ENCODE measurements at regions not wholly inside any gene's neighbourhood (a gene's known extent, or its start where the extent isn't known, plus 50 kb on each side); places are given as distances from the start of the nearest gene placed in this dataset.

GRCh38 chr1:81573458-81573857, 227.3 kb upstream of the ADGRL2 start:
- H3K27me3 ChIP-seq (ENCODE audit: control insufficient read depth in 1 of 2, insufficient read depth in 2 of 2, low read length in 2 of 2), result no peaks in the 10 kb centered on the region
- H3K36me3 ChIP-seq (ENCODE audit: control insufficient read depth in 2 of 2, insufficient read depth in 2 of 2, low read length in 1 of 2), result no peaks in the 10 kb centered on the region
- no peak overlapping the region for H3K27ac ChIP-seq (ENCODE audit: low read depth in 2 of 2, low read length in 1 of 2)
- WGBS, 2 donors, result 81 to 84% methylated on average over 2 of the region's 2 CpGs
- H3K4me1 ChIP-seq (ENCODE audit: control insufficient read depth in 2 of 2, insufficient read depth in 2 of 2, low read length in 1 of 2), result no peaks in the 10 kb centered on the region
- H3K9me3 ChIP-seq (ENCODE audit: control insufficient read depth in 2 of 2, insufficient read depth in 1 of 2, low read depth in 1 of 2, low read length in 1 of 2), result no peaks in the 10 kb centered on the region
- no peak overlapping the region for H3K4me3 ChIP-seq (ENCODE audit: low read depth in 1 of 2, low read length in 2 of 2)

GRCh38 chr1:81571946-81572345, 228.8 kb upstream of the ADGRL2 start:
- Histone ChIP-seq H3K9me3 (ENCODE audit: control insufficient read depth in 2 of 2, insufficient read depth in 1 of 2, low read depth in 1 of 2, low read length in 1 of 2) (no peaks in the 10 kb centered on the region), H3K4me1 (ENCODE audit: control insufficient read depth in 2 of 2, insufficient read depth in 2 of 2, low read length in 1 of 2) (no peaks in the 10 kb centered on the region), H3K36me3 (ENCODE audit: control insufficient read depth in 2 of 2, insufficient read depth in 2 of 2, low read length in 1 of 2) (no peaks in the 10 kb centered on the region), H3K4me3 (ENCODE audit: low read depth in 1 of 2, low read length in 2 of 2) (no peak overlapping the region), H3K27me3 (ENCODE audit: control insufficient read depth in 1 of 2, insufficient read depth in 2 of 2, low read length in 2 of 2) (no peaks in the 10 kb centered on the region), H3K27ac (ENCODE audit: low read depth in 2 of 2, low read length in 1 of 2) (no peak overlapping the region)
- 57 to 76% methylated on average over 1 of the region's 1 CpG for WGBS, 2 donors

GRCh38 chr1:81569761-81570160, 231.0 kb upstream of the ADGRL2 start:
- H3K36me3 ChIP-seq (ENCODE audit: control insufficient read depth in 2 of 2, insufficient read depth in 2 of 2, low read length in 1 of 2), result no peaks in the 10 kb centered on the region
- H3K27me3 ChIP-seq (ENCODE audit: control insufficient read depth in 1 of 2, insufficient read depth in 2 of 2, low read length in 2 of 2), result no peaks in the 10 kb centered on the region
- WGBS, 2 donors, result 84 to 95% methylated on average over 1 of the region's 1 CpG

GRCh38 chr1:81563632-81564031, 237.1 kb upstream of the ADGRL2 start:
- Histone ChIP-seq H3K27me3 (ENCODE audit: control insufficient read depth in 1 of 2, insufficient read depth in 2 of 2, low read length in 2 of 2) (no peaks in the 10 kb centered on the region), H3K4me3 (ENCODE audit: low read depth in 1 of 2, low read length in 2 of 2) (no peak overlapping the region), H3K36me3 (ENCODE audit: control insufficient read depth in 2 of 2, insufficient read depth in 2 of 2, low read length in 1 of 2) (no peaks in the 10 kb centered on the region), H3K4me1 (ENCODE audit: control insufficient read depth in 2 of 2, insufficient read depth in 2 of 2, low read length in 1 of 2) (no peaks in the 10 kb centered on the region), H3K9me3 (ENCODE audit: control insufficient read depth in 2 of 2, insufficient read depth in 1 of 2, low read depth in 1 of 2, low read length in 1 of 2) (no peaks in the 10 kb centered on the region), H3K27ac (ENCODE audit: low read depth in 2 of 2, low read length in 1 of 2) (no peak overlapping the region)

More at GRCh38 chr1:81569761-81570160, 231.0 kb upstream of the ADGRL2 start:
- Histone ChIP-seq H3K9me3 (ENCODE audit: control insufficient read depth in 2 of 2, insufficient read depth in 1 of 2, low read depth in 1 of 2, low read length in 1 of 2) (no peaks in the 10 kb centered on the region), H3K4me3 (ENCODE audit: low read depth in 1 of 2, low read length in 2 of 2) (no peak overlapping the region), H3K4me1 (ENCODE audit: control insufficient read depth in 2 of 2, insufficient read depth in 2 of 2, low read length in 1 of 2) (no peaks in the 10 kb centered on the region), H3K27ac (ENCODE audit: low read depth in 2 of 2, low read length in 1 of 2) (no peak overlapping the region)

GRCh38 chr1:81562934-81563333, 237.8 kb upstream of the ADGRL2 start:
- no peaks in the 10 kb centered on the region for H3K4me1 ChIP-seq (ENCODE audit: control insufficient read depth in 2 of 2, insufficient read depth in 2 of 2, low read length in 1 of 2)
- H3K9me3 ChIP-seq (ENCODE audit: control insufficient read depth in 2 of 2, insufficient read depth in 1 of 2, low read depth in 1 of 2, low read length in 1 of 2), result no peaks in the 10 kb centered on the region
- no peak overlapping the region for H3K27ac ChIP-seq (ENCODE audit: low read depth in 2 of 2, low read length in 1 of 2)
- no peaks in the 10 kb centered on the region for H3K27me3 ChIP-seq (ENCODE audit: control insufficient read depth in 1 of 2, insufficient read depth in 2 of 2, low read length in 2 of 2)
- no peak overlapping the region for H3K4me3 ChIP-seq (ENCODE audit: low read depth in 1 of 2, low read length in 2 of 2)
- H3K36me3 ChIP-seq (ENCODE audit: control insufficient read depth in 2 of 2, insufficient read depth in 2 of 2, low read length in 1 of 2), result no peaks in the 10 kb centered on the region
- WGBS, 2 donors, result 77 to 90% methylated on average over 3 of the region's 3 CpGs

GRCh38 chr1:81560629-81561028, 240.1 kb upstream of the ADGRL2 start:
- H3K4me1 ChIP-seq (ENCODE audit: control insufficient read depth in 2 of 2, insufficient read depth in 2 of 2, low read length in 1 of 2), result no peaks in the 10 kb centered on the region
- WGBS, 2 donors, result 92 to 95% methylated on average over 7 of the region's 7 CpGs
- no peaks in the 10 kb centered on the region for H3K9me3 ChIP-seq (ENCODE audit: control insufficient read depth in 2 of 2, insufficient read depth in 1 of 2, low read depth in 1 of 2, low read length in 1 of 2)
- no peak overlapping the region for H3K27ac ChIP-seq (ENCODE audit: low read depth in 2 of 2, low read length in 1 of 2)
- H3K36me3 ChIP-seq (ENCODE audit: control insufficient read depth in 2 of 2, insufficient read depth in 2 of 2, low read length in 1 of 2), result no peaks in the 10 kb centered on the region
- H3K27me3 ChIP-seq (ENCODE audit: control insufficient read depth in 1 of 2, insufficient read depth in 2 of 2, low read length in 2 of 2), result no peaks in the 10 kb centered on the region
- H3K4me3 ChIP-seq (ENCODE audit: low read depth in 1 of 2, low read length in 2 of 2), result no peak overlapping the region

- Histone ChIP-seq H3K27me3 (ENCODE audit: control insufficient read depth in 1 of 2, insufficient read depth in 2 of 2, low read length in 2 of 2) (no peaks in the 10 kb centered on the region), H3K36me3 (ENCODE audit: control insufficient read depth in 2 of 2, insufficient read depth in 2 of 2, low read length in 1 of 2) (no peaks in the 10 kb centered on the region), H3K27ac (ENCODE audit: low read depth in 2 of 2, low read length in 1 of 2) (no peak overlapping the region), H3K4me1 (ENCODE audit: control insufficient read depth in 2 of 2, insufficient read depth in 2 of 2, low read length in 1 of 2) (no peaks in the 10 kb centered on the region), H3K9me3 (ENCODE audit: control insufficient read depth in 2 of 2, insufficient read depth in 1 of 2, low read depth in 1 of 2, low read length in 1 of 2) (no peaks in the 10 kb centered on the region), H3K4me3 (ENCODE audit: low read depth in 1 of 2, low read length in 2 of 2) (no peak overlapping the region)
- 45 to 59% methylated on average over 1 of the region's 1 CpG for WGBS, 2 donors
Observed at GRCh38 chr1:81559662-81560350, 240.9 kb upstream of the ADGRL2 start.

GRCh38 chr1:81558291-81559076, 242.2 kb upstream of the ADGRL2 start:
- Histone ChIP-seq H3K4me1 (ENCODE audit: control insufficient read depth in 2 of 2, insufficient read depth in 2 of 2, low read length in 1 of 2) (no peaks in the 10 kb centered on the region), H3K4me3 (ENCODE audit: low read depth in 1 of 2, low read length in 2 of 2) (no peak overlapping the region), H3K9me3 (ENCODE audit: control insufficient read depth in 2 of 2, insufficient read depth in 1 of 2, low read depth in 1 of 2, low read length in 1 of 2) (no peaks in the 10 kb centered on the region), H3K27me3 (ENCODE audit: control insufficient read depth in 1 of 2, insufficient read depth in 2 of 2, low read length in 2 of 2) (no peaks in the 10 kb centered on the region), H3K36me3 (ENCODE audit: control insufficient read depth in 2 of 2, insufficient read depth in 2 of 2, low read length in 1 of 2) (no peaks in the 10 kb centered on the region), H3K27ac (ENCODE audit: low read depth in 2 of 2, low read length in 1 of 2) (no peak overlapping the region)
- 88 to 96% methylated on average over 1 of the region's 1 CpG for WGBS, 2 donors

- Histone ChIP-seq H3K9me3 (ENCODE audit: control insufficient read depth in 2 of 2, insufficient read depth in 1 of 2, low read depth in 1 of 2, low read length in 1 of 2) (no peaks in the 10 kb centered on the region), H3K36me3 (ENCODE audit: control insufficient read depth in 2 of 2, insufficient read depth in 2 of 2, low read length in 1 of 2) (no peaks in the 10 kb centered on the region), H3K27ac (ENCODE audit: low read depth in 2 of 2, low read length in 1 of 2) (no peak overlapping the region), H3K4me1 (ENCODE audit: control insufficient read depth in 2 of 2, insufficient read depth in 2 of 2, low read length in 1 of 2) (no peaks in the 10 kb centered on the region), H3K27me3 (ENCODE audit: control insufficient read depth in 1 of 2, insufficient read depth in 2 of 2, low read length in 2 of 2) (no peaks in the 10 kb centered on the region), H3K4me3 (ENCODE audit: low read depth in 1 of 2, low read length in 2 of 2) (no peak overlapping the region)
- WGBS, 2 donors, result 94% methylated on average over 11 of the region's 11 CpGs
Observed at GRCh38 chr1:81556968-81557367, 243.8 kb upstream of the ADGRL2 start.

- H3K27ac ChIP-seq (ENCODE audit: low read depth in 2 of 2, low read length in 1 of 2), result no peak overlapping the region
- no peaks in the 10 kb centered on the region for H3K27me3 ChIP-seq (ENCODE audit: control insufficient read depth in 1 of 2, insufficient read depth in 2 of 2, low read length in 2 of 2)
- H3K36me3 ChIP-seq (ENCODE audit: control insufficient read depth in 2 of 2, insufficient read depth in 2 of 2, low read length in 1 of 2), result no peaks in the 10 kb centered on the region
- H3K4me3 ChIP-seq (ENCODE audit: low read depth in 1 of 2, low read length in 2 of 2), result no peak overlapping the region
- 4 to 94% methylated on average over 1 of the region's 1 CpG for WGBS, 2 donors
- no peaks in the 10 kb centered on the region for H3K9me3 ChIP-seq (ENCODE audit: control insufficient read depth in 2 of 2, insufficient read depth in 1 of 2, low read depth in 1 of 2, low read length in 1 of 2)
- H3K4me1 ChIP-seq (ENCODE audit: control insufficient read depth in 2 of 2, insufficient read depth in 2 of 2, low read length in 1 of 2), result no peaks in the 10 kb centered on the region
Observed at GRCh38 chr1:81554534-81554933, 246.2 kb upstream of the ADGRL2 start.

All from esophagus (tissue), 2 donors.